ENCODE measurements at regions not wholly inside any gene's neighbourhood (a gene's known extent, or its start where the extent isn't known, plus 50 kb on each side); places are given as distances from the start of the nearest gene placed in this dataset.

- CTCF ChIA-PET, result no interaction called here
- no peak for FAIRE-seq
These were observed 1255.4 kb upstream of the SPRY2 start for GRCh38 chr13:81596224-81596753.

GRCh38 chr13:81591528-81592220 lies 1250.7 kb upstream of the SPRY2 start:
- Histone ChIP-seq H4K20me1 (replicated peaks; ENCODE audit: control insufficient read depth, extremely low read depth, insufficient read depth, low read length) (no peaks in the 10 kb centered on the region), H3K4me1 (ENCODE audit: control insufficient read depth, extremely low read depth, insufficient read depth, low read length) (no peaks in the 10 kb centered on the region), H3K36me3 (ENCODE audit: control insufficient read depth in 2 of 2, extremely low read depth in 1 of 2, insufficient read depth in 2 of 2, low read length in 2 of 2) (no peaks in the 10 kb centered on the region), H3K4me2 (ENCODE audit: insufficient read depth, low read length) (no peak overlapping the region), H3K27me3 (ENCODE audit: control insufficient read depth in 2 of 2, insufficient read depth in 2 of 2, low read length in 2 of 2) (no peaks in the 10 kb centered on the region), H3K9me3 (replicated peaks; ENCODE audit: control insufficient read depth, insufficient read depth, low read length) (no peaks in the 10 kb centered on the region), H3K79me2 (ENCODE audit: control insufficient read depth, insufficient read depth, low read length) (no peaks in the 10 kb centered on the region), H3K9ac (replicated peaks; ENCODE audit: extremely low read depth, insufficient read depth, low read length) (no peak overlapping the region), H3K27ac (ENCODE audit: insufficient read depth, low read depth, low read length) (no peak overlapping the region), H2AFZ (ENCODE audit: low read depth, low read length) (no peak overlapping the region), H3K4me3 (replicated peaks in 1 of 3; ENCODE audit: insufficient read depth in 1 of 3, low read depth in 1 of 3, low read length in 3 of 3) (no peak overlapping the region), H3K9me1 (replicated peaks; ENCODE audit: control insufficient read depth, extremely low read depth, insufficient read depth, low read length) (no peaks in the 10 kb centered on the region)
- no peak for DNase-seq (ENCODE audit: low read depth, low spot score)
- CTCF ChIA-PET, result no interaction called here
- intact Hi-C loops (cut with micrococcal nuclease), result no loop called here
- TF ChIP-seq MYC (IDR thresholded peaks at IDR 0.05; ENCODE audit: low read depth, low read length) (no peak), POLR2A (IDR thresholded peaks at IDR 0.05; ENCODE audit: low read depth, low read length) (no peak), GATA2 (IDR thresholded peaks at IDR 0.05; ENCODE audit: insufficient read depth, insufficient read length, low read depth, low read length) (no peak), JUN (IDR thresholded peaks at IDR 0.05; ENCODE audit: borderline replicate concordance, insufficient read depth, insufficient read length, low read depth) (no peak), MAX (IDR thresholded peaks at IDR 0.05; ENCODE audit: insufficient read depth, insufficient read length) (no peak), POLR2AphosphoS5 (IDR thresholded peaks at IDR 0.05; ENCODE audit: insufficient read depth, low read depth, low read length) (no peak), EZH2 (IDR thresholded peaks at IDR 0.05; ENCODE audit: borderline replicate concordance, low read depth, low read length, severe bottlenecking) (no peak), FOS (IDR thresholded peaks at IDR 0.05; ENCODE audit: borderline replicate concordance, insufficient read depth, low read length) (no peak)
- dilution Hi-C loops (cut with MboI; ENCODE audit: extremely low pct_ligation_motif_present, low sequenced_read_pairs), result no loop called here
- POLR2A ChIA-PET, result no interaction called here
- no TSS peak for BruUV-seq (replicated peaks)
- FAIRE-seq, result no peak

More at GRCh38 chr13:81596224-81596753, 1255.4 kb upstream of the SPRY2 start:
- DNase-seq (ENCODE audit: low read depth, low spot score), result no peak
- no TSS peak for BruUV-seq (replicated peaks)
- TF ChIP-seq EZH2 (IDR thresholded peaks at IDR 0.05; ENCODE audit: borderline replicate concordance, low read depth, low read length, severe bottlenecking) (no peak), MYC (IDR thresholded peaks at IDR 0.05; ENCODE audit: low read depth, low read length) (no peak)
- Histone ChIP-seq H2AFZ (ENCODE audit: low read depth, low read length) (no peak overlapping the region), H3K4me3 (replicated peaks in 1 of 3; ENCODE audit: insufficient read depth in 1 of 3, low read depth in 1 of 3, low read length in 3 of 3) (no peak overlapping the region), H3K4me2 (ENCODE audit: insufficient read depth, low read length) (no peak overlapping the region), H3K9me1 (replicated peaks; ENCODE audit: control insufficient read depth, extremely low read depth, insufficient read depth, low read length) (no peaks in the 10 kb centered on the region), H3K27me3 (ENCODE audit: control insufficient read depth in 2 of 2, insufficient read depth in 2 of 2, low read length in 2 of 2) (no peaks in the 10 kb centered on the region), H3K9ac (replicated peaks; ENCODE audit: extremely low read depth, insufficient read depth, low read length) (no peak overlapping the region), H3K36me3 (ENCODE audit: control insufficient read depth in 2 of 2, extremely low read depth in 1 of 2, insufficient read depth in 2 of 2, low read length in 2 of 2) (no peaks in the 10 kb centered on the region), H3K4me1 (ENCODE audit: control insufficient read depth, extremely low read depth, insufficient read depth, low read length) (no peaks in the 10 kb centered on the region), H3K27ac (ENCODE audit: insufficient read depth, low read depth, low read length) (no peak overlapping the region), H4K20me1 (replicated peaks; ENCODE audit: control insufficient read depth, extremely low read depth, insufficient read depth, low read length) (no peaks in the 10 kb centered on the region), H3K9me3 (replicated peaks; ENCODE audit: control insufficient read depth, insufficient read depth, low read length) (no peaks in the 10 kb centered on the region), H3K79me2 (ENCODE audit: control insufficient read depth, insufficient read depth, low read length) (no peaks in the 10 kb centered on the region)
- dilution Hi-C loops (cut with MboI; ENCODE audit: extremely low pct_ligation_motif_present, low sequenced_read_pairs), result no loop called here
- intact Hi-C loops (cut with micrococcal nuclease), result no loop called here
- POLR2A ChIA-PET, result no interaction called here

All from endothelial cell of umbilical vein (primary cell).